Stimulated activated CD8-positive, alpha-beta memory T cell treated with anti-CD3 and anti-CD28 coated beads, Interleukin-12 subunit alpha, Interleukin-12 subunit beta, amount 100 ng/mL, for 24 hours (primary cell): ENCODE measurements at regions not wholly inside any gene's neighbourhood (a gene's known extent, or its start where the extent isn't known, plus 50 kb on each side); places are given as distances from the start of the nearest gene placed in this dataset.
"Not testable (repeated sequence)": the region's sequence is repeated elsewhere in the genome, so short reads cannot be mapped to it uniquely, and the experiment has no call there.

Experiments used
- DNase-seq: peaks from one replicate; pipeline ENCODE4 v3.0.0-alpha.2; 2020; ENCODE audit errors: extremely low read depth

- DNase-seq: no peak
These were observed 272.7 kb upstream of the MGMT start for GRCh38 chr10:129194181-129194870.

- no peak for DNase-seq
These were observed 267.2 kb upstream of the MGMT start for GRCh38 chr10:129199826-129200225.

DNA sequence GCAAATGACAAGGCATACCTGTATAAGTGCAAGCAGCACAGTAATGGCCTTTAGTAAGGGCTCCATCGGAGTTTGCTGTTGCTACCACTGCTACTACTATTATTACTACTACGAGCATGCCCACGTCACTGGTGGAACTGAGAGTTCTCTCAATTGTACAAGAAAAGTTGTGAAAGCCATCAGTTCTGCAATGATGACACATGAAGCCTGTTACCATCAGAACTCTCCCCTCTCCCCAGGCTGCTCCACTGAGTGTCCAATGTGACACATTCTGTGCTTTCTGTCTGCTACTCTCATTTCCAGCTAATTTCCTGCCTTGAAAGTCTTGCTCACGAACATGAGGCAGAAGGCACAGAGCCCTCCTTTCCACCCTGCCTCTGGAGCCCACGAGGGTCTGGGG lies 263.2 kb upstream of the MGMT start:
- no peak for DNase-seq

GRCh38 chr10:129207297-129207696 lies 259.7 kb upstream of the MGMT start:
- DNase-seq: no peak

DNA sequence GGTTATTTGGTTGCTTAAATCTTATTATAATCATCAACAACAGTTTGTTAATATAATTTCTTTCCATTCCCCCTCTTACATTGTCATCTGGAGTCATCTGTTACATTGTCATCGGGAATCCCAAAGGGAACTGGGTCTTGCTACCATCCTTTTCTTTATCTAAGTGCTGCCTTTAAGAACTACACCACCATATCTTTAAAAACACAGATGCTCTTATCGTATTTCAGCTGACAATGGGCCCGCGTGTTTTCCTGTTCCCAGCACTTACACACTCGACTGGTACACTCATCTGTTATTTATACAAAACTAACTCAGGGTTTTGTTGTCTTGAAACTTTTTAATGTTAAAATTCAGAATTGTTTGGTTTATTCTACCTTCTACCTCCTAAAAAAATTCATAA lies 256.2 kb upstream of the MGMT start:
- DNase-seq: no peak

DNA sequence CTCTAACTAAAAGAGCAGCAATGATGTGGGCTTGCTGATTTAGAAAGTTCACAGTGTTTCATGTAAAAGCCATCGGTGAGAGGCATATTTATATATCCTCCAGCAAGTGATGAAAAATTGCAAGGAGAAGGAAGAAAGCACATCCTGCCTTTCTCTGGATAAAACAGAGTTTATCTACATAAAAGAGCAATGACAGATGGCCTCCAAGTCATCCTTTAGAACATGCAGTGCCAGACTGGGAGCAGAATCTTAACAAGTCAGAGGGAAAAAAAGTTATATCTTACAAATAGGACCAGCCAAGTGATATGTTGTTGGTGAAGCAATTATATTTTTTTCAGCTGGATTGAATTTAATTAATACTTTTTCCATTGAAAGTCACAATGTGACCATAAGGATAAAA lies 253.8 kb upstream of the MGMT start:
- DNase-seq: no peak

- DNase-seq: not testable (repeated sequence)
These were observed 253.0 kb upstream of the MGMT start for GRCh38 chr10:129213996-129214395.

GRCh38 chr10:129219364-129219763 lies 247.7 kb upstream of the MGMT start:
- no peak for DNase-seq

GRCh38 chr10:129222436-129222835 lies 244.6 kb upstream of the MGMT start:
- DNase-seq: no peak

- no peak for DNase-seq
These were observed 243.7 kb upstream of the MGMT start for GRCh38 chr10:129223363-129223762.

DNA sequence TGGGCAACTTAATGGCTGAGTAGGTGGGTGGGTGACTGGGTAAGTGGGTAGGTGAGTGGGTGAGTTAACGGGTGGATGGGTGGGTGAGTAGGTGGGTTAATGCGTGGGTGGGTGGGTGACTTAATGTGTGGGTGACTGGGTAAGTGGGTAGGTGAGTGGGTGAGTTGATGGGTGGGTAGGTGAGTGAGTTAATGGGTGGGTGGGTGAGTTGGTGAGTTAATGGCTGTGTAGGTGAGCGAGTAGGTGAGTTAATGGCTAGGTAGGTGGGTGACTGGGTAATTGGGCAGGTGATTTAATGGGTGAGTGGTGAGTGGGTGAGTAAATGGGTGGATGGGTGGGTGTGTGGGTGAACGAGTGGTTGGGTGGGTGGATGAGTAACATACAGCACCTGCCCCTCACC lies 243.0 kb upstream of the MGMT start:
- DNase-seq: no peak

DNA sequence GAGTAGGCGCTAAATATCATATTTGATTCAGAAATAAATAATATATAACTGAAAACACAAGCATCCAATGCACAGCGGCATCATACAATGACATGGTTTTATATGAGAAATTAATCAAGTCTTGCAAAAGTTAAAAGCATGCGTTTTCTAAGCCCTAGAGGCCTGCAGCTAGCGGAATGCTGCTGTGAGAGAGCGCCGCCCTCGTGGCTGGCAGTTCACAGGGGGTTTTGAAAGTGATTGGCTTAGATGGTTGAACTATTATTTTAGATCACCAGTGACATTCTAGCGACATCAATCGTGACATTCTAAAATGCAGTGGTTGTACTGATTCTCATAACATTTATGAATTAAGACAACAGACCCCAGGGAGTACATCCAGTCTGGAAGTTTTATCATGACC lies 235.2 kb upstream of the MGMT start:
- DNase-seq: no peak

DNA sequence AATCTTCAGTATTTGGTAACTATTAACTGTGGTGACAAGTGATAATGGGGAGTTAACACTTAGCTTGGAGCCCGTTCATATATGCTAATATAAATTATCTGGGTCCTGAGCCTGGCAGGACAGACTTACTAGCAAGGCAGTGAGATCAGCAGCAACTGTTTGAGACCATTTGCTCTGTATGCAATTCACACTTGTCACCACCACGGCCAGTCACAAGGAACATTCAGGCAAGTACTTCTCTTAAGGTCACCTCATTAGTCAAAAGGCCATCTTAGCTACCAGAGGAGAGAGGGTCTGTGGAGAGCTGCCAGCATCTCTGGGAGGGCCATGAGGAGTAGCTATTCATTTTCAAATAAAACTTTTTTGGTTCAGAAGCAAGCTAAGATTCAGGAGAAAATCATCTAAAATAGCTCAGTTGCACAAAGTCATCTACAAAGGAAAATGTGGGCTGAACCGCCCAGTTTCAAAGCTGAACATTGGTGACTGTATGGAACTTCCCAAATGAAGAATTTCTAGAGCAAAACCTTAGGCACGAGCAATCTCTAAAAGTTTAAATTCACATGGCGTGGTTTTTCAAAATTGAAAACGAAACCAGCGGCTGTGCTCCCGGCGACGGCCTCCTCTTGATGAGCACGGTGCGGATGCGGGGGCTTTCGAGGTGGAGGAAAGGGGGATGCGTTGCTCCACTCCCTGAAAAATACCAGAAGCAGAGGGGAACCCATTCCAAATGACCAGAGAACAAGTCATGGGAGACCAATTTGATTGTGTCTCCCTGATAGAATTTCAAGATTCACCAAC lies 233.5 kb upstream of the MGMT start:
- DNase-seq: no peak

GRCh38 chr10:129236274-129236691 lies 230.8 kb upstream of the MGMT start:
- DNase-seq: no peak

DNA sequence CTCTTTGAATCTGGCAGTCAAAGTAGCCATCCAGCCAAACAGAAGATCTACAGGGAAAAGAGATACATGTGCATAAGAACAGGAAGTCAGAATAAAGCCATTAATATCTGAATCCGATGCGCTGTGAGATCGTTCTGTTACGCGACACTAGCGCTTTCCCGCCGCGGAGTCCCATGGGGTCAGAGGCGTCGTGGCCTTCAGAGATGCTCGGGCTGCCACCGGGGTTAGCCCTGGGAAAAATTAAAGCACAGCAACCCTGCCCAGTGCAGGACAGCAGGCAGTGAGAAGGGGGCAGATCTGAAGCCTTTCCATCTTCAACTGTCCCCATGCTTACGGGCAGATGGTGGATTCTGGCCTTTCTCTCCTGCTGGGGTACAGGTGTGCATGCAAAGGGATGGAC lies 225.6 kb upstream of the MGMT start:
- no peak for DNase-seq

- DNase-seq: no peak
These were observed 222.7 kb upstream of the MGMT start for GRCh38 chr10:129244298-129244697.

DNA sequence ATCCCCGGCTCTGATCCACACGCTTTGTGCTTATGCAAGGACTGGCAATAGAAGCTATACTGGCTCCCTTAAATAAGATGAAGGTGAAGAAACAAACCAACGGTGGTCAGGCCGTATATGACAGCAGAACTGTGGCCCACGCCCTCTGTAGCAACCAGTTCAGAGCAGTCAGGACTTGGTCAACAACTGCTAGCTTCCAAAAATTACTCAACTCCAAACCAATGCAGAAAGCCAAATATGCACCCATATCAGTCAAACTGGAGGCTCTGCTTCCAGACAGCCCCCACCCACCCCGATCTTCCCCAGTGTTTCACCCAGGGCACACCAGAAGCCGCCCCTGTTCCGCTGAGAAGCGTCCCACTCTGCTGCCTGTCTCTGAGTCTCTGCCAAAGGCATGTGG lies 222.3 kb upstream of the MGMT start:
- no peak for DNase-seq

GRCh38 chr10:129253161-129253864 lies 213.7 kb upstream of the MGMT start:
- DNase-seq: no peak

DNA sequence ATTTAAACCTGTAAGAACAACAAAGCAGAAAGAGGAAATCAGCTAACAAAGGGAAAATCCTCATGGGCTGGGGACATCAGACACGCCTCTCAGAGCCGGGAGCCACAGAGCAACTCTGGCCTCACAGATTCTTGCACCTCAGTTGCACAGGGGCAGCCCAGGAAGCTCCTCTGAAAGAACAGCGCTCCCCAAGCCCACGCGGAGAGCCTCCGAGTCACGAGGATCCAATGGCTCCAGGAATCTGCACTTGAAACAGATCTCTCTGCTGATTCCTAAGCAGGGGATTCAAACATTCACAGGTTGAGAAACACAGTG lies 213.2 kb upstream of the MGMT start:
- DNase-seq: no peak

DNA sequence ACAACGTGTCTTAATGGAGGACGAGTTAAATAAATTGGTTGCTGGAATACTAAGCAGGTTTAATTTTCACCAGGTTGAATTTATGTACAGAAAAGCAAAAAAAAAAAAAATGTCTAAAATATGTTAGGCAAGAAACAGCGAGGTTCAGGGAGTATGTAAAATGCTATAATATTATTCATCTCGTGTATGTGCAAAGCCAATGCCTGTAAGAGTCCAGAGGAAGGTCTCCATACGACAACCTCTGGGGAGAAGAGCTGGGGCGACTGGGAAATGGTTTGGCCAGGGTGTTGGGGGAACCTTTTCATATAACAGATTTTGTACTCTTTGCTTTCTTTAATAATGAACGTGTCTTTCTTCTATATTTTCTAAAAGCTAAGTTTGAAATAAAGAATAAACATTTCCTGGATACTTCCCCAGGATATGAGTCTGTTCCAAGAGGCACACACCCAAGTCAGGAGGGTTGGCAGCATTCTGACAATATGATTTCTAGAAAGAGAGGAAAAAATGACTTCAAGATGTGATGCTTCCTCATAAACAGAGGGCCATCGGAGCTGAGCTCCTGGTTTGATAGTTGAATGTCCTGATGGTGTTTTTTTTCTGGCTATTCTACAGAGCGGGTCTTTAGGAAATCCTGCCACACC lies 208.6 kb upstream of the MGMT start:
- DNase-seq: no peak

GRCh38 chr10:129259128-129259815 lies 207.8 kb upstream of the MGMT start:
- DNase-seq: no peak

- no peak for DNase-seq
These were observed 194.9 kb upstream of the MGMT start for GRCh38 chr10:129272176-129272575.
